ENCODE measurements at regions not wholly inside any gene's neighbourhood (a gene's known extent, or its start where the extent isn't known, plus 50 kb on each side); places are given as distances from the start of the nearest gene placed in this dataset.

DNA sequence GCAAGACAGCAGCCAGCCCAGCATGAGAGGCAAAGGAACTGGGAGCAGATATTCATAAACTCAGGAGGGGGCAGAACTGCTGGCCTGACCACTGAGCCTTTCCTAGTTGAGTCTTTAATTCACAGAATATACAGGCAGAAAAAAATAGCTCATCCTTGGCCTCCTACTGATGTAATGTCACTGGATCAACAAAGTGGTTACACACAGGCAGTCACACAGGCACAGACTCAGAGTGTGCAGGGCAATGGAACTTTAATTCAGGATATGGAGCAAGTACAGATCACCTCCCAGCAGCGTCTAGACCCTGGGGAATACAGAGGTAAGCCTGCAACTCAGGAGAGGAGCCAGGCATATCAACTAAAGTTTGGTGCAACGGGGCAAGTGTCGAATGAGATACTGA is 75.4 kb downstream of the TNP1 start:
- TF ChIP-seq, protein P1, sequence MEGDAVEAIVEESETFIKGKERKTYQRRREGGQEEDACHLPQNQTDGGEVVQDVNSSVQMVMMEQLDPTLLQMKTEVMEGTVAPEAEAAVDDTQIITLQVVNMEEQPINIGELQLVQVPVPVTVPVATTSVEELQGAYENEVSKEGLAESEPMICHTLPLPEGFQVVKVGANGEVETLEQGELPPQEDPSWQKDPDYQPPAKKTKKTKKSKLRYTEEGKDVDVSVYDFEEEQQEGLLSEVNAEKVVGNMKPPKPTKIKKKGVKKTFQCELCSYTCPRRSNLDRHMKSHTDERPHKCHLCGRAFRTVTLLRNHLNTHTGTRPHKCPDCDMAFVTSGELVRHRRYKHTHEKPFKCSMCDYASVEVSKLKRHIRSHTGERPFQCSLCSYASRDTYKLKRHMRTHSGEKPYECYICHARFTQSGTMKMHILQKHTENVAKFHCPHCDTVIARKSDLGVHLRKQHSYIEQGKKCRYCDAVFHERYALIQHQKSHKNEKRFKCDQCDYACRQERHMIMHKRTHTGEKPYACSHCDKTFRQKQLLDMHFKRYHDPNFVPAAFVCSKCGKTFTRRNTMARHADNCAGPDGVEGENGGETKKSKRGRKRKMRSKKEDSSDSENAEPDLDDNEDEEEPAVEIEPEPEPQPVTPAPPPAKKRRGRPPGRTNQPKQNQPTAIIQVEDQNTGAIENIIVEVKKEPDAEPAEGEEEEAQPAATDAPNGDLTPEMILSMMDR (IDR thresholded peaks at IDR 0.05) = no peak
- TF ChIP-seq POLR2A (IDR thresholded peaks at IDR 0.05) = no peak
- no peak for TF ChIP-seq POLR2AphosphoS5 (IDR thresholded peaks at IDR 0.05)

All from breast epithelium (tissue), 3 donors.